HG03280 (cell line): ENCODE measurements at regions not wholly inside any gene's neighbourhood (a gene's known extent, or its start where the extent isn't known, plus 50 kb on each side); places are given as distances from the start of the nearest gene placed in this dataset.

Experiments
- ATAC-seq: cut with Tn5 transposase; IDR thresholded peaks from one replicate; pipeline ENCODE4 v1.9.1; 2021; ENCODE audit warnings: mild to moderate bottlenecking, moderate library complexity; ENCODE audit not compliant: unreplicated experiment

GRCh38 chr1:5576011-5576672, 416.1 kb downstream of the NPHP4 start:
- no peak for ATAC-seq

- no peak for ATAC-seq
Measured at GRCh38 chr1:5575396-5575940, 416.8 kb downstream of the NPHP4 start.

GRCh38 chr1:5574641-5575040, 417.6 kb downstream of the NPHP4 start:
- no peak for ATAC-seq

GRCh38 chr1:5572794-5573193, 419.4 kb downstream of the NPHP4 start:
- ATAC-seq, result no peak

GRCh38 chr1:5571861-5572401, 420.3 kb downstream of the NPHP4 start:
- ATAC-seq, result no peak

GRCh38 chr1:5571438-5571837, 420.8 kb downstream of the NPHP4 start:
- ATAC-seq, result no peak

- ATAC-seq, result no peak
Measured at GRCh38 chr1:5570931-5571330, 421.3 kb downstream of the NPHP4 start.

GRCh38 chr1:5568321-5568720, 423.9 kb downstream of the NPHP4 start:
- no peak for ATAC-seq

GRCh38 chr1:5567839-5568238, 424.4 kb downstream of the NPHP4 start:
- ATAC-seq, result no peak

GRCh38 chr1:5566924-5567323, 425.3 kb downstream of the NPHP4 start:
- no peak for ATAC-seq

- no peak for ATAC-seq
Measured at GRCh38 chr1:5565281-5566125, 426.7 kb downstream of the NPHP4 start.

GRCh38 chr1:5564578-5565257, 427.5 kb downstream of the NPHP4 start:
- no peak for ATAC-seq

- no peak for ATAC-seq
Measured at GRCh38 chr1:5563861-5564577, 428.2 kb downstream of the NPHP4 start.

- no peak for ATAC-seq
Measured at GRCh38 chr1:5562769-5563168, 429.5 kb downstream of the NPHP4 start.

GRCh38 chr1:5562331-5562730, 429.9 kb downstream of the NPHP4 start:
- no peak for ATAC-seq

- no peak for ATAC-seq
Measured at GRCh38 chr1:5559078-5559477, 433.1 kb downstream of the NPHP4 start.

GRCh38 chr1:5555853-5556252, 436.4 kb downstream of the NPHP4 start:
- ATAC-seq, result no peak

- no peak for ATAC-seq
Measured at GRCh38 chr1:5554784-5555183, 437.4 kb downstream of the NPHP4 start.

- no peak for ATAC-seq
Measured at GRCh38 chr1:5554111-5554510, 438.1 kb downstream of the NPHP4 start.

GRCh38 chr1:5552787-5553484, 439.3 kb downstream of the NPHP4 start:
- ATAC-seq, result no peak
